ENCODE measurements at regions not wholly inside any gene's neighbourhood (a gene's known extent, or its start where the extent isn't known, plus 50 kb on each side); places are given as distances from the start of the nearest gene placed in this dataset.
"Not testable (repeated sequence)": the region's sequence is repeated elsewhere in the genome, so short reads cannot be mapped to it uniquely, and the experiment has no call there.

DNA sequence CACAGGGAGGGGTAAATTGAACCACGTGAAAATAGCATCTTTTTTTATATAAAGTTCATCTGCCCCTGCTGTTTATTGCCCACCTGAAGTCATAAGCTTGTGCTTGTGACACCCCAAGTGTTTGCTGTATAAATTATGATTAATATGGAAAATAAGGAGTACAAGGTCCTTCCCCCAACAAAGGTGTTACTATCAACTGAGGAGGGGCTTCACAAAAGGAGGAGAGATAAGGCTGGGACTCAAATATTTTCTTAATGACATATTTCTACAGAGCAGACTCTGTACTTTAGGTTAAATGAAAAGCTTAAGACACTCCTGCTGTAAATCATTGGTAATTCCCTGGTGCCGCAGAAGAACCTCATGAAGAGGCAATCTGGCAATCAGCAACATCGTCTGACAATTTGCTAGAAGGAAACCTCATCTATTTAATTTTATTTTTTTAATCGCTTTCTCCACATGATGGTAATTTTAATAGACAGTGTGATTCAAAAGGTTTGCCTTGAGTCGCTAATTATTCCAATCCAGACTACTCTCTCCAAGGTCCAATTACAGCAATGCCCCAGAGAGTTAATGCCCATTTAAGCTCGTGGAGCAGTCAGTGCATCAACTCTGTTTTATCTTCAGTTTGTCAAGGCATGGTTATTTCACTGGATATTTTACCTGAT is 1432.4 kb downstream of the FAM181B start:
- no peaks in the 10 kb centered on the region for H3K36me3 ChIP-seq (ENCODE audit: control insufficient read depth in 2 of 2, extremely low read depth in 1 of 2, insufficient read depth in 1 of 2, low read length in 1 of 2)
- no peak overlapping the region for H3K4me3 Mint-ChIP-seq
- no peak overlapping the region for H3K27ac ChIP-seq (ENCODE audit: low read length)
- no peak for DNase-seq
- no peak overlapping the region for H3K4me3 ChIP-seq (ENCODE audit: control insufficient read depth in 1 of 2, extremely low read depth in 1 of 2, low read length in 1 of 2)
- no peaks in the 10 kb centered on the region for H3K36me3 Mint-ChIP-seq
- H3K27ac Mint-ChIP-seq, result no peak overlapping the region
- H3K9me3 ChIP-seq, result no peaks in the 10 kb centered on the region
- POLR2A ChIA-PET, result no interaction called here
- 40% methylated on average over 1 of the region's 6 CpGs for WGBS (ENCODE audit: insufficient coverage)
- H3K9me3 Mint-ChIP-seq, result peaks cover 4 to 21% (median 12%) of the 10 kb centered on the region in 3 donors
- ATAC-seq (replicated peaks in 1 of 4), result no peak
- no peaks in the 10 kb centered on the region for H3K4me1 ChIP-seq (ENCODE audit: control insufficient read depth in 1 of 2, extremely low read depth in 1 of 2, insufficient read depth in 2 of 2, low read length in 2 of 2)
- no peaks in the 10 kb centered on the region for H3K4me1 Mint-ChIP-seq
- no peaks in the 10 kb centered on the region for H3K27me3 Mint-ChIP-seq
- H3K27me3 ChIP-seq (replicated peaks in 1 of 2; ENCODE audit: control insufficient read depth in 2 of 2, extremely low read depth in 1 of 2, insufficient read depth in 2 of 2, low read length in 1 of 2), result no peaks in the 10 kb centered on the region
- CTCF ChIA-PET, result no interaction called here

DNA sequence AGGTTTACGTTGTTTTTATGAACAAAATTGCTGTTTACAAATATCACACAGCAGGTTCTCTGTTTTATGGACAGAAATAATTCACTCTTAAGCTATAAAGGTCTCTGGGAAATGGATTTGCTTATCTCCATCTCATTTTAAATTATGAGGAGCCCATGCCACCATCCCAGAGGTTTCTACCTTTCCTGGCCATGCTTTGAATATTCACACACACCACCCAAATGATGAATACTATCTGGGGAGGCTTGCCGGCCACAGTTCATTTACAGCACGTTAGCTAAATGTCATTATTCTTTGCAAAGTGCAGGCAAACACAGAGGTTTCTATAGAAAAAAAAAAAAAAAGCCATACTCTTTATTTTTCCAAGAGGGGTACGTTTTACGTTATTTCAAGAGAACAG is 1446.7 kb downstream of the FAM181B start:
- ChIA-PET POLR2A (no interaction called here), CTCF (no interaction called here)
- Mint-ChIP-seq H3K4me1 (no peaks in the 10 kb centered on the region), H3K27me3 (no peaks in the 10 kb centered on the region), H3K27ac (no peak overlapping the region), H3K4me3 (no peak overlapping the region), H3K36me3 (no peaks in the 10 kb centered on the region), H3K9me3 (peaks cover 13 to 23% (median 20%) of the 10 kb centered on the region in 3 donors)
- no peaks in the 10 kb centered on the region for H3K36me3 ChIP-seq (ENCODE audit: control insufficient read depth in 2 of 2, extremely low read depth in 1 of 2, insufficient read depth in 1 of 2, low read length in 1 of 2)
- H3K4me1 ChIP-seq (ENCODE audit: control insufficient read depth in 1 of 2, extremely low read depth in 1 of 2, insufficient read depth in 2 of 2, low read length in 2 of 2), result no peaks in the 10 kb centered on the region
- H3K27me3 ChIP-seq (replicated peaks in 1 of 2; ENCODE audit: control insufficient read depth in 2 of 2, extremely low read depth in 1 of 2, insufficient read depth in 2 of 2, low read length in 1 of 2), result no peaks in the 10 kb centered on the region
- no peaks in the 10 kb centered on the region for H3K9me3 ChIP-seq
- DNase-seq, result no peak
- H3K27ac ChIP-seq (ENCODE audit: low read length), result no peak overlapping the region
- no peak overlapping the region for H3K4me3 ChIP-seq (ENCODE audit: control insufficient read depth in 1 of 2, extremely low read depth in 1 of 2, low read length in 1 of 2)
- no CpG with 5 or more reads among the region's 5 CpGs for WGBS (ENCODE audit: insufficient coverage)
- ATAC-seq (replicated peaks in 1 of 4), result no peak

DNA sequence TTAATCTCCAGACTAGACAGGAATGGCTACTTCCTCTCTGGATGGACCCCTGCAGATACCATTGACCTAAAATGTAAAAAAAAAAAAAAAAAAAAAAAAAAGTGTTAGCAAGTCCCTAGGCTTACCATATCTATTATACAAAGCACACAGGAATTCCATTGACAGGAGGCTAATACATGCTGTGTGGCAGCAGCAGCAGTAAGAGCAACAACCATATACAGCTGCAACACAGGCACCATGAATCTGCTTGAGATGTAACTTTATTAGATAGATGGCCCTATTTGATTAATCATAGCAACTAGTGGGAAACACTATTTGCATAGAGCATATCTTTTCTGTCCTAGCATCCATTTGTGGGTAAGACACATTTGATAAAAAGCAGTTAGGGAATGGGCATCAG is 1447.1 kb downstream of the FAM181B start:
- no peaks in the 10 kb centered on the region for H3K36me3 ChIP-seq (ENCODE audit: control insufficient read depth in 2 of 2, extremely low read depth in 1 of 2, insufficient read depth in 1 of 2, low read length in 1 of 2)
- CTCF ChIA-PET, result no interaction called here
- no peaks in the 10 kb centered on the region for H3K4me1 ChIP-seq (ENCODE audit: control insufficient read depth in 1 of 2, extremely low read depth in 1 of 2, insufficient read depth in 2 of 2, low read length in 2 of 2)
- no peak overlapping the region for H3K27ac Mint-ChIP-seq
- ATAC-seq (replicated peaks in 1 of 4) (no peak), DNase-seq (no peak)
- H3K4me3 ChIP-seq (ENCODE audit: control insufficient read depth in 1 of 2, extremely low read depth in 1 of 2, low read length in 1 of 2), result no peak overlapping the region
- H3K27me3 ChIP-seq (replicated peaks in 1 of 2; ENCODE audit: control insufficient read depth in 2 of 2, extremely low read depth in 1 of 2, insufficient read depth in 2 of 2, low read length in 1 of 2), result no peaks in the 10 kb centered on the region
- no peak overlapping the region for H3K27ac ChIP-seq (ENCODE audit: low read length)
- H3K4me3 Mint-ChIP-seq, result no peak overlapping the region
- H3K4me1 Mint-ChIP-seq, result no peaks in the 10 kb centered on the region
- no peaks in the 10 kb centered on the region for H3K36me3 Mint-ChIP-seq
- H3K9me3 Mint-ChIP-seq, result peaks cover 16 to 26% (median 20%) of the 10 kb centered on the region in 3 donors
- H3K27me3 Mint-ChIP-seq, result no peaks in the 10 kb centered on the region
- no peaks in the 10 kb centered on the region for H3K9me3 ChIP-seq
- POLR2A ChIA-PET, result no interaction called here

DNA sequence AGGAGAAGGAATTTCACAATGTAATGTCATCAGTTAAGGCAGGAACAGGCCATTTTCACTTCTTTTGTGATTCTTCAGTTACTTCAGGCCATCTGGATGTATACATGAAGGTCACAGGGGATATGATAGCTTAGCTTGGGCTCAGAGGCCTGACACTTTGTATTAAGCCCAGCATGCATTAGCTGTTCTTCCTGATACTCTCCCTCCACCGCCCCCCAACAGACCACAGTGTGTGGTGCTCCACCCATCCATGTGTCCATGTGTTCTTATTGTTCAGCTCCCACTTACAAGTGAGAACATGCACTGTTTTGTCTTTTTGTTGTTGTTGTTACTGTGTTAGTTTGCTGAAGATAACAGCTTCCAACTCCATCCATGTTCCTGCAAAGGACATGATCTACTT is 1453.4 kb downstream of the FAM181B start:
- DNase-seq; H3K27ac ChIP-seq (ENCODE audit: low read length); ATAC-seq (replicated peaks in 1 of 4); POLR2A ChIA-PET; H3K27me3 Mint-ChIP-seq; H3K4me1 Mint-ChIP-seq; H3K27ac Mint-ChIP-seq; H3K9me3 ChIP-seq; H3K4me3 Mint-ChIP-seq; H3K36me3 Mint-ChIP-seq; H3K27me3 ChIP-seq (replicated peaks in 1 of 2; ENCODE audit: control insufficient read depth in 2 of 2, extremely low read depth in 1 of 2, insufficient read depth in 2 of 2, low read length in 1 of 2); H3K36me3 ChIP-seq (ENCODE audit: control insufficient read depth in 2 of 2, extremely low read depth in 1 of 2, insufficient read depth in 1 of 2, low read length in 1 of 2); CTCF ChIA-PET; H3K4me3 ChIP-seq (ENCODE audit: control insufficient read depth in 1 of 2, extremely low read depth in 1 of 2, low read length in 1 of 2); H3K4me1 ChIP-seq (ENCODE audit: control insufficient read depth in 1 of 2, extremely low read depth in 1 of 2, insufficient read depth in 2 of 2, low read length in 2 of 2): not testable (repeated sequence)
- WGBS (ENCODE audit: insufficient coverage), result no CpG with 5 or more reads among the region's 1 CpG
- H3K9me3 Mint-ChIP-seq, result peaks cover 17 to 25% (median 18%) of the 10 kb centered on the region in 3 donors

DNA sequence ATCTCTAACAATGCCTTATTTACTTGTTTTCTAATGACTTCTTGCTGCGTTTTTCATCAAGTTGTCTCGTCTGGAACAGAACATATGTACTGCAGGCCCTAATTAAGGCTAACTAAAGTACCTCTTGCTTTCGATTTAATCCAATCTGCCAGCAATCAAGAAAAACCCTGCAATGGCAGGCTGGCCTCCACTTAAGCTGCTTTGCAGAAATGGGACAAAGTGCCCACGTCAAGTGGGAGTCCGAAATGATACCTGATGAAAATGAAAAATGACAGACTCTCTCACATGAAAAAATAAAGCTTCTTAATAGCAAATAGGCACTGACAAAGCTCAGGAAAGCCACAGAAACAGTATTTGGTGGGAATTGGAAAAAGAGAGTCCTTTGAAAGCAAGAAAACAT is 1454.7 kb downstream of the FAM181B start:
- Mint-ChIP-seq H3K27ac (no peak overlapping the region), H3K4me3 (no peak overlapping the region), H3K27me3 (no peaks in the 10 kb centered on the region), H3K4me1 (no peaks in the 10 kb centered on the region), H3K9me3 (peaks cover 15 to 24% (median 18%) of the 10 kb centered on the region in 3 donors), H3K36me3 (no peaks in the 10 kb centered on the region)
- no peak for DNase-seq
- Histone ChIP-seq H3K4me1 (ENCODE audit: control insufficient read depth in 1 of 2, extremely low read depth in 1 of 2, insufficient read depth in 2 of 2, low read length in 2 of 2) (no peaks in the 10 kb centered on the region), H3K36me3 (ENCODE audit: control insufficient read depth in 2 of 2, extremely low read depth in 1 of 2, insufficient read depth in 1 of 2, low read length in 1 of 2) (no peaks in the 10 kb centered on the region), H3K4me3 (ENCODE audit: control insufficient read depth in 1 of 2, extremely low read depth in 1 of 2, low read length in 1 of 2) (no peak overlapping the region), H3K27me3 (replicated peaks in 1 of 2; ENCODE audit: control insufficient read depth in 2 of 2, extremely low read depth in 1 of 2, insufficient read depth in 2 of 2, low read length in 1 of 2) (no peaks in the 10 kb centered on the region), H3K9me3 (no peaks in the 10 kb centered on the region), H3K27ac (ENCODE audit: low read length) (no peak overlapping the region)
- CTCF ChIA-PET, result no interaction called here
- POLR2A ChIA-PET, result no interaction called here
- WGBS (ENCODE audit: insufficient coverage), result 82% methylated on average over 3 of the region's 5 CpGs
- ATAC-seq (replicated peaks in 1 of 4), result no peak

DNA sequence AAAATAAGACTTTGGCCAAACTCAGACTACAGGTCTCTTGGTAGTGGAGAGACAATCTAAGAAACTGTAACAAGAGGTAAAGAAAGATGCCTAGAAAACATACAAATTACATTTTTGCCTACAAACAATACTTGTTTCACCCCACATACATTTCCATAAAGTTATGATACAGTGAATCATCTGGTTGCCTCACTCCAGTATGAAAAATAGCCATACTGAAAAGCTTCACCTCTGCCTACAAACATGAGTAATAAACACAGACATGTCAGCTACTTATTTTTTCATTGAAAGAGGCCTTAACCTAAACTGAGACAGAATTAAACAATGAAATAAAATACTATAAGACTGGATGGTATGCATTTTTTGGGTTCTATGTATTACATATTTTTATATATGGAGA is 1463.0 kb downstream of the FAM181B start:
- Histone ChIP-seq H3K4me3 (ENCODE audit: control insufficient read depth in 1 of 2, extremely low read depth in 1 of 2, low read length in 1 of 2) (no peak overlapping the region), H3K36me3 (ENCODE audit: control insufficient read depth in 2 of 2, extremely low read depth in 1 of 2, insufficient read depth in 1 of 2, low read length in 1 of 2) (no peaks in the 10 kb centered on the region), H3K27me3 (replicated peaks in 1 of 2; ENCODE audit: control insufficient read depth in 2 of 2, extremely low read depth in 1 of 2, insufficient read depth in 2 of 2, low read length in 1 of 2) (no peaks in the 10 kb centered on the region), H3K27ac (ENCODE audit: low read length) (no peak overlapping the region), H3K4me1 (ENCODE audit: control insufficient read depth in 1 of 2, extremely low read depth in 1 of 2, insufficient read depth in 2 of 2, low read length in 2 of 2) (no peaks in the 10 kb centered on the region), H3K9me3 (no peaks in the 10 kb centered on the region)
- Mint-ChIP-seq H3K9me3 (peaks cover 2 to 8% (median 4%) of the 10 kb centered on the region in 3 donors), H3K4me3 (no peak overlapping the region), H3K4me1 (no peaks in the 10 kb centered on the region), H3K36me3 (no peaks in the 10 kb centered on the region), H3K27me3 (no peaks in the 10 kb centered on the region), H3K27ac (no peak overlapping the region)
- no peak for ATAC-seq (replicated peaks in 1 of 4)
- no peak for DNase-seq
- CTCF ChIA-PET, result no interaction called here
- POLR2A ChIA-PET, result no interaction called here

DNA sequence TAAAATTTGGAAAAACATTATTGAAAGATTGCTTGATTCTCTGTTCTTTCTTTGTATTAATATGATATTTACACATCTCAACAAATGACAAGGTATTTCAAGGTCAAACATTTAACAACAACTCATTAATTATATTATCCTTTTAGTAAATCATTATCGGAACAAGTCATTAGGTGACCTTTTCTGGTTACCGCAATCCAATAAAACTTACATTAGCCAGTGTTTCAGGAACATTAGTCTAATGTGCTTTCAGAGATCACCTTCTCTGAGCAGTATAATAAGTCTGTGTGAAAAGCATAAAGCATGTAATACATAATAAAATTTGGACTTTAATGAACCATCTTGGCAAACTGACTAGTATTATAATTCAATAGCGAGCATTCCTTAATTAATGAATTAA is 1466.4 kb downstream of the FAM181B start:
- ATAC-seq (replicated peaks in 1 of 4) (no peak), DNase-seq (no peak)
- no peaks in the 10 kb centered on the region for H3K4me1 ChIP-seq (ENCODE audit: control insufficient read depth in 1 of 2, extremely low read depth in 1 of 2, insufficient read depth in 2 of 2, low read length in 2 of 2)
- no peak overlapping the region for H3K4me3 ChIP-seq (ENCODE audit: control insufficient read depth in 1 of 2, extremely low read depth in 1 of 2, low read length in 1 of 2)
- no peaks in the 10 kb centered on the region for H3K27me3 ChIP-seq (replicated peaks in 1 of 2; ENCODE audit: control insufficient read depth in 2 of 2, extremely low read depth in 1 of 2, insufficient read depth in 2 of 2, low read length in 1 of 2)
- H3K27me3 Mint-ChIP-seq, result no peaks in the 10 kb centered on the region
- H3K36me3 ChIP-seq (ENCODE audit: control insufficient read depth in 2 of 2, extremely low read depth in 1 of 2, insufficient read depth in 1 of 2, low read length in 1 of 2), result no peaks in the 10 kb centered on the region
- peaks cover 4 to 13% (median 7%) of the 10 kb centered on the region in 3 donors for H3K9me3 Mint-ChIP-seq
- no peaks in the 10 kb centered on the region for H3K36me3 Mint-ChIP-seq
- POLR2A ChIA-PET, result no interaction called here
- H3K4me3 Mint-ChIP-seq, result no peak overlapping the region
- CTCF ChIA-PET, result no interaction called here
- no peak overlapping the region for H3K27ac ChIP-seq (ENCODE audit: low read length)
- no CpG with 5 or more reads among the region's 3 CpGs for WGBS (ENCODE audit: insufficient coverage)
- no peaks in the 10 kb centered on the region for H3K9me3 ChIP-seq
- no peaks in the 10 kb centered on the region for H3K4me1 Mint-ChIP-seq
- no peak overlapping the region for H3K27ac Mint-ChIP-seq
